Naive thymus-derived CD4-positive, alpha-beta T cell (primary cell): ENCODE measurements at regions not wholly inside any gene's neighbourhood (a gene's known extent, or its start where the extent isn't known, plus 50 kb on each side); places are given as distances from the start of the nearest gene placed in this dataset.

Experiments used
- ATAC-seq: fragments of 150-1000 bp; cut with Tn5 transposase; 2 replicates; pipeline ENCODE4 v1.10.0; 2021; ENCODE audit warnings: mild to moderate bottlenecking, moderate library complexity
- CTCF ChIA-PET: fragments of 350-600 bp; sonication (Branson Sonifier 250); formaldehyde crosslinking; loops from one replicate; lab custom pipeline; 2021; ENCODE audit warnings: antibody characterized with exemption; lab: Charles Lee
- POLR2A ChIA-PET: fragments of 350-600 bp; sonication (Branson Sonifier 250); formaldehyde crosslinking; loops from one replicate; lab custom pipeline; 2021; ENCODE audit warnings: antibody characterized with exemption, inconsistent platforms; lab: Charles Lee
- DNase-seq, 9 donors: peaks; one replicate each; pipeline versions ENCODE4 v3.0.0 to v3.0.0-alpha.2; 2020 to 2022; ENCODE audit warnings: mixed read lengths in 1 of 9
- H3K27ac ChIP-seq: one replicate; pipeline ENCODE4 v1.7.0; 2013; ENCODE audit warnings: mild to moderate bottlenecking, low read depth, low read length, moderate library complexity
- H3K27me3 ChIP-seq, 2 donors: one replicate each; pipeline ENCODE4 v1.7.0; 2013; ENCODE audit warnings: low read length in 2 of 2, mild to moderate bottlenecking in 2 of 2, moderate library complexity in 2 of 2; ENCODE audit not compliant: control insufficient read depth in 2 of 2, insufficient read depth in 2 of 2
- H3K36me3 ChIP-seq, 3 experiments: 1 replicate in 2 of 3; 2 replicates in 1 of 3; pipeline ENCODE4 v1.7.0; 2013; ENCODE audit warnings: low read length in 3 of 3, mild to moderate bottlenecking in 3 of 3, moderate library complexity in 1 of 3; ENCODE audit not compliant: insufficient read depth in 3 of 3, control insufficient read depth in 2 of 3
- H3K4me1 ChIP-seq, 2 donors: one replicate each; pipeline ENCODE4 v1.7.0; 2013; ENCODE audit warnings: low read length in 2 of 2, mild to moderate bottlenecking in 2 of 2, moderate library complexity in 1 of 2; ENCODE audit not compliant: control insufficient read depth in 2 of 2, insufficient read depth in 2 of 2
- H3K4me3 ChIP-seq: 2 replicates; pipeline ENCODE4 v1.7.0; 2013; ENCODE audit warnings: mild to moderate bottlenecking, low read length
- H3K9me3 ChIP-seq, 3 experiments: 1 replicate in 2 of 3; 2 replicates in 1 of 3; pipeline ENCODE4 v1.7.0; 2013; ENCODE audit warnings: low read length in 3 of 3; ENCODE audit not compliant: control insufficient read depth in 2 of 3
- H3K27ac Mint-ChIP-seq, 9 donors: one replicate each; pipeline ENCODE4 v1.8.0; 2020 to 2022; ENCODE audit warnings: mixed read lengths in 9 of 9, mild to moderate bottlenecking in 8 of 9, moderate library complexity in 5 of 9, inconsistent platforms in 2 of 9
- H3K27me3 Mint-ChIP-seq, 5 donors: one replicate each; pipeline ENCODE4 v1.8.0; 2021 to 2022; ENCODE audit warnings: mixed read lengths in 5 of 5, mild to moderate bottlenecking in 1 of 5
- H3K36me3 Mint-ChIP-seq, 5 donors: one replicate each; pipeline ENCODE4 v1.8.0; 2020 to 2022; ENCODE audit warnings: mixed read lengths in 5 of 5, mild to moderate bottlenecking in 3 of 5, inconsistent platforms in 1 of 5
- H3K4me1 Mint-ChIP-seq, 7 donors: one replicate each; pipeline ENCODE4 v1.8.0; 2020 to 2022; ENCODE audit warnings: mixed read lengths in 7 of 7, mild to moderate bottlenecking in 3 of 7, inconsistent platforms in 1 of 7
- H3K4me3 Mint-ChIP-seq, 10 donors: one replicate each; pipeline ENCODE4 v1.8.0; 2020 to 2022; ENCODE audit warnings: mild to moderate bottlenecking in 10 of 10, mixed read lengths in 10 of 10, moderate library complexity in 6 of 10, inconsistent platforms in 2 of 10
- H3K9me3 Mint-ChIP-seq, 11 donors: one replicate each; pipeline ENCODE4 v1.8.0; 2020 to 2022; ENCODE audit warnings: mixed read lengths in 11 of 11, mild to moderate bottlenecking in 4 of 11, inconsistent platforms in 1 of 11, moderate library complexity in 1 of 11
- intact Hi-C, 2 donors: fragments of 100-400 bp; cut with micrococcal nuclease; formaldehyde crosslinking; loops; one replicate each; pipeline ENCODE4 v1.15.1; 2023

- DNase-seq (no peak), ATAC-seq (no peak)
- H3K36me3 Mint-ChIP-seq: no peaks in the 10 kb centered on the region
- H3K27me3 ChIP-seq: no peaks in the 10 kb centered on the region
- no peaks in the 10 kb centered on the region for H3K36me3 ChIP-seq
- H3K27ac Mint-ChIP-seq: no peak overlapping the region
- no peaks in the 10 kb centered on the region for H3K9me3 ChIP-seq
- peaks cover 0 to 4% (median 0%) of the 10 kb centered on the region in 5 donors for H3K27me3 Mint-ChIP-seq
- intact Hi-C loops: no loop called here
- ChIA-PET CTCF (no interaction called here), POLR2A (no interaction called here)
- H3K4me3 Mint-ChIP-seq: no peak overlapping the region
- H3K4me1 Mint-ChIP-seq: no peaks in the 10 kb centered on the region
- peaks cover 0 to 8% (median 3%) of the 10 kb centered on the region in 11 donors for H3K9me3 Mint-ChIP-seq
- H3K27ac ChIP-seq: no peak overlapping the region
- no peak overlapping the region for H3K4me3 ChIP-seq
- H3K4me1 ChIP-seq: no peaks in the 10 kb centered on the region
Observed at GRCh38 chr7:46391231-46392201, 470.4 kb upstream of the IGFBP3 start.

DNA sequence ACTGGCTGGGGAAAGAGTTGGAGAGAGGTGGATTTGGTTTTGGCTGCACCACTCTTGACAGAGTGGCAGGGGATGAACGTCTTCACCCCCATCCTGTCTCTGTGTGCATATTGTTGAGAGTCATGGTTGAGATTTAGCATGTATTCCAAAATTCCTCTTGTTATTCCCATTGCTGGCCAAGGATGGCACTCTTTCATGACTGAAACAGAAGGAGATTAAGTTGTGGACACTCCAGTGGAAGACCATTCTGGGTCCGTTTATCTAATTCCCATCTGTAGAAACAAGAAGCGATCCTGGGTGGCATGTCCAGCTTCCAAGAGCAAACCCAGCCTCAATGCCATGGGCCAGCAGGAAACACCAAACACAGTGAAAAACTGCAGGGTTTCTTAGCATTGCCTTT is 469.0 kb upstream of the IGFBP3 start:
- ChIA-PET CTCF (no interaction called here), POLR2A (no interaction called here)

DNA sequence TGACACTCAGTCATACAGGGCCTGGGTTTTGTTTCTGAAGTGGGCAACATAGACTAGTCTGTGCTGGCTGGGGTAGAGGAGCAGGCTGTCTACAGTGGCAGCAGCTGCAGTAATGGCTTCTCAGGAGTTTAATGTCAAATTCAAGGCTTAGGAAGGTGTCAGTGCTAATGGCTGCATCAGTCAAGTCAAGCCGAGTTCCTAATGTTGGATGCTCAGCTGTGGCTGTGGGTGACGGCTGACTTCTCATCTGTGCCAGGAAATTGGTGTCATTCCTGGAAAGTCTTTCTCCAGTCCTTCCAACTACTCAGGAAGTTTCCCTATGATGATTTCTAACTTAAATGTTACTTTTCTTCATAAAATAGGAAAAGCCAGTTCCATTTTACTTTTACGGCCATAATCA is 468.1 kb upstream of the IGFBP3 start:
- intact Hi-C loops: no loop called here
- ATAC-seq (no peak), DNase-seq (no peak)
- ChIA-PET POLR2A (no interaction called here), CTCF (no interaction called here)
- Mint-ChIP-seq H3K9me3 (peaks cover 0 to 7% (median 3%) of the 10 kb centered on the region in 11 donors), H3K4me1 (no peaks in the 10 kb centered on the region), H3K27me3 (peaks cover 0 to 4% (median 0%) of the 10 kb centered on the region in 5 donors), H3K27ac (no peak overlapping the region), H3K4me3 (no peak overlapping the region), H3K36me3 (no peaks in the 10 kb centered on the region)
- H3K36me3 ChIP-seq: no peaks in the 10 kb centered on the region
- H3K4me1 ChIP-seq: no peaks in the 10 kb centered on the region
- no peak overlapping the region for H3K4me3 ChIP-seq
- no peak overlapping the region for H3K27ac ChIP-seq
- H3K9me3 ChIP-seq: no peaks in the 10 kb centered on the region
- no peaks in the 10 kb centered on the region for H3K27me3 ChIP-seq

More for the DNA sequence above, 469.0 kb upstream of the IGFBP3 start:
- H3K27ac ChIP-seq: no peak overlapping the region
- Mint-ChIP-seq H3K4me3 (no peak overlapping the region), H3K9me3 (peaks cover 0 to 8% (median 3%) of the 10 kb centered on the region in 11 donors), H3K36me3 (no peaks in the 10 kb centered on the region), H3K27me3 (peaks cover 0 to 4% (median 0%) of the 10 kb centered on the region in 5 donors), H3K4me1 (no peaks in the 10 kb centered on the region), H3K27ac (no peak overlapping the region)
- intact Hi-C loops: no loop called here
- H3K4me3 ChIP-seq: no peak overlapping the region
- no peaks in the 10 kb centered on the region for H3K27me3 ChIP-seq
- H3K4me1 ChIP-seq: no peaks in the 10 kb centered on the region
- no peak for DNase-seq
- H3K9me3 ChIP-seq: no peaks in the 10 kb centered on the region
- H3K36me3 ChIP-seq: no peaks in the 10 kb centered on the region
- ATAC-seq: no peak

- intact Hi-C loops: no loop called here
- CTCF ChIA-PET: no interaction called here
- Mint-ChIP-seq H3K27ac (no peak overlapping the region), H3K36me3 (no peaks in the 10 kb centered on the region), H3K9me3 (peaks cover 0 to 15% (median 3%) of the 10 kb centered on the region in 11 donors), H3K4me1 (no peaks in the 10 kb centered on the region), H3K27me3 (peaks cover 0 to 3% (median 0%) of the 10 kb centered on the region in 5 donors), H3K4me3 (no peak overlapping the region)
- no peak overlapping the region for H3K27ac ChIP-seq
- ATAC-seq (no peak), DNase-seq (no peak)
- H3K4me1 ChIP-seq: no peaks in the 10 kb centered on the region
- H3K4me3 ChIP-seq: no peak overlapping the region
- no peaks in the 10 kb centered on the region for H3K9me3 ChIP-seq
- no peaks in the 10 kb centered on the region for H3K36me3 ChIP-seq
- POLR2A ChIA-PET: no interaction called here
- H3K27me3 ChIP-seq: no peaks in the 10 kb centered on the region
Observed at GRCh38 chr7:46387646-46388045, 466.6 kb upstream of the IGFBP3 start.

GRCh38 chr7:46386428-46387399 is 465.6 kb upstream of the IGFBP3 start:
- Histone ChIP-seq H3K4me1 (no peaks in the 10 kb centered on the region), H3K9me3 (no peaks in the 10 kb centered on the region), H3K4me3 (no peak overlapping the region), H3K36me3 (no peaks in the 10 kb centered on the region), H3K27ac (no peak overlapping the region), H3K27me3 (no peaks in the 10 kb centered on the region)
- H3K9me3 Mint-ChIP-seq: peaks cover 0 to 18% (median 3%) of the 10 kb centered on the region in 11 donors
- CTCF ChIA-PET: no interaction called here
- H3K27me3 Mint-ChIP-seq: no peaks in the 10 kb centered on the region
- ATAC-seq (no peak), DNase-seq (no peak)
- H3K4me3 Mint-ChIP-seq: no peak overlapping the region
- H3K36me3 Mint-ChIP-seq: no peaks in the 10 kb centered on the region
- intact Hi-C loops: no loop called here
- H3K4me1 Mint-ChIP-seq: no peaks in the 10 kb centered on the region
- POLR2A ChIA-PET: no interaction called here
- no peak overlapping the region for H3K27ac Mint-ChIP-seq

GRCh38 chr7:46385662-46386309 is 464.7 kb upstream of the IGFBP3 start:
- ATAC-seq (no peak), DNase-seq (no peak)
- Mint-ChIP-seq H3K36me3 (no peaks in the 10 kb centered on the region), H3K4me1 (no peaks in the 10 kb centered on the region), H3K9me3 (peaks cover 0 to 18% (median 3%) of the 10 kb centered on the region in 11 donors), H3K4me3 (no peak overlapping the region), H3K27ac (no peak overlapping the region), H3K27me3 (no peaks in the 10 kb centered on the region)
- intact Hi-C loops: no loop called here
- no peaks in the 10 kb centered on the region for H3K9me3 ChIP-seq
- CTCF ChIA-PET: no interaction called here
- H3K27ac ChIP-seq: no peak overlapping the region
- H3K4me1 ChIP-seq: no peaks in the 10 kb centered on the region
- H3K4me3 ChIP-seq: no peak overlapping the region
- no peaks in the 10 kb centered on the region for H3K27me3 ChIP-seq
- POLR2A ChIA-PET: no interaction called here
- no peaks in the 10 kb centered on the region for H3K36me3 ChIP-seq
